NCI-H146 (cell line): ENCODE measurements at regions not wholly inside any gene's neighbourhood (a gene's known extent, or its start where the extent isn't known, plus 50 kb on each side); places are given as distances from the start of the nearest gene placed in this dataset.
"Not testable (repeated sequence)": the region's sequence is repeated elsewhere in the genome, so short reads cannot be mapped to it uniquely, and the experiment has no call there.

ENCODE experiments used
- DNase-seq: peaks from one replicate; lab custom pipeline; 2025; lab: John Stamatoyannopoulos, UW

DNA sequence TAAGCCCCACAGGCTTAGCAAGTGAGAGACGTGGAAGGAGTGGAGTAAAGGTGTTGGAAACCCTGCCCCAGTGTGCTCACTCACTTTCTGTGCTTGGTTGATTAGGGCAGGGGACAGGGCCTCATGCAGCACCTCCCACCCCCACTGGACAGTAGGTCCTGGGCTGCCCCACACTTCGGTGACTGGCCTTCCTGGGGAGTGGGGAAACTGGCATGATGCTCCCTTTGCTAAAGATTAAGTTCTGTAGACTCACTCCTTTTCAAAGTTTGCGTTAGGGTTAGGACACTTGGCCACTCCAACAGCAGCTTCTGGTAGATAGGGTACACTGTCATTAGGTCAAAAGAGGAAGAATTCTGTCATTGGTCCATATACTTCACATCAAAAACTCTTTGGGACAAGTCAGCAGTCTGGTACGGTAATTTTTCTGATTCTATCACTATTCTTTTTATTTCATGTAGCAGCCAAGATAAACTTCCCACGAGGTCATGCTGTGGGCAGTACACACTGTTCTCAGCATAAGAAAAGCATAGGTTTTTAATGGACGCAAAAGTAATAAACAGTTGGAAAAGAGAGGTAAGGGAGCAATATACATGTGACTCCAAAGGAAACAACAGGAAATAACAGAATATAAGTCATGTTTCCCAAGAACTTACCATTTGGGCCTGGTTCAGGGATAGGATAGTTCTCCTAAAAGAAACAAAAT, 106.6 kb upstream of the TERB2 start:
- not testable (repeated sequence) for DNase-seq

DNA sequence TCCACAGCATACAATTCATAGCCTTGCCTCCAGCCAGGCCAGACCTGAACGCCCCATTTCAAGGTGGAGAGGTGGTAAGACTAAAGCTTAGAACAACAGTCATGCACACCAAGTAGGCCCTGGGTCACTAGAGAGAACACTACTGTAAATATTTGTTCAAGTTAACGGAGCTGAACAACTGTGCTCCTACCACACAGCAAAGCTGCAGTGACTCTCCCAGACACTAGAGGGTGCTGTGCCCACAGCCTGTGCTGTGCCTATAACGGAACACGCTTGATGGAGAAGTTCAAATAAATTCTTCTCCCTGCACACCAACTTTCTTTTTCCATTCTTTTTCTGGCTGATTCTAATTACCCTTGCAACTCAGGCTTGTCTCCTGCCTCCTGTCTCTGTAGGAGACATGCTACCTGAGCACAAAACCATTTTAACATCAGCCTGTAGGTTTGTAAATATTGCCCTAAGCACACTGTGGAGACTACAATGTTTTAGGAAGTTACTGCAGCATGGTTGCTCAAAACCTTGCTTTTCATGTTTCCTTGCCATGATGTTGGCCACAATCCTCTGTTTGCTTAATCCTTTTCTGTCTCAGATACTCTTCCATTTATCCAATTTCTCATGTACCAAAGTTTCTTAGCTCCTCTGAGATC, 103.1 kb upstream of the TERB2 start:
- DNase-seq: peak; percentile 63

DNA sequence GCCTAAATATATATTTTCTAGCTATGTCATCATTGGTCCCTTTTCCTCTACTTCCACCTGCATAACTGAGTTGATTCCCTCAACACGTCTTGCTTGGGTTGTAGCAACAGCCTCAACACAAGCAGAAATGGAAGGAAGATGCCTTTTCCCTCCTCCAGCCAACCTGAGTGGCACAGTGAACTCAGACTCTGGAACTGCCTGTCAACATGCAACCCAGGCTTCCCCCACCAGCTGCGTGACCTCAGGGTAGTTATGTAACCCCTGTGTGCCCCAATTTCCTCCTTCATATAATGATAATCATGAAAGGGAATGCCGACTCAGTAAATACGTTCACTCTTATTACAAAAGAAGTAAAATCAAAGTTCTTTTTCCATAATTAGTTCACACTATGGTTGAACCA, 101.8 kb upstream of the TERB2 start:
- DNase-seq: not testable (repeated sequence)

DNA sequence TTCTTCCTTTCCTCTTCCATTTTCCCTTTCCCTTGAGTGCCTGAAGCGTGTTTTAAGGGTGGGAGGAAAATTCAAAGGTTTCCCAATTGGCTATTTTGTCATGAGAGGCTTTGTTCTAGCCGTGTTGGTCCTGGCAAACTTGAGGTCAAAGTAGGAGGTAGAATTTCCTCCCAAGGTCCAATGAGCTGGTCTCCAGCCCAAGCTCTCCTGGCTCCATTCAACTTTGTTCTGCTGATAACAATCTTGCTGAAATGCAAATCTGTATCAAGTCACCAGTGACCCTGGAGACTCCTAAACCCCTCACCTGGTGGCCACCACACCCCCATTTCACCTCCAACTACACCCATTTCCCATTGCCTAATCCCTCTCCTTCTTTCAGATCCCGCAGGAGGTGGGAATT, 100.2 kb upstream of the TERB2 start:
- not testable (repeated sequence) for DNase-seq

DNA sequence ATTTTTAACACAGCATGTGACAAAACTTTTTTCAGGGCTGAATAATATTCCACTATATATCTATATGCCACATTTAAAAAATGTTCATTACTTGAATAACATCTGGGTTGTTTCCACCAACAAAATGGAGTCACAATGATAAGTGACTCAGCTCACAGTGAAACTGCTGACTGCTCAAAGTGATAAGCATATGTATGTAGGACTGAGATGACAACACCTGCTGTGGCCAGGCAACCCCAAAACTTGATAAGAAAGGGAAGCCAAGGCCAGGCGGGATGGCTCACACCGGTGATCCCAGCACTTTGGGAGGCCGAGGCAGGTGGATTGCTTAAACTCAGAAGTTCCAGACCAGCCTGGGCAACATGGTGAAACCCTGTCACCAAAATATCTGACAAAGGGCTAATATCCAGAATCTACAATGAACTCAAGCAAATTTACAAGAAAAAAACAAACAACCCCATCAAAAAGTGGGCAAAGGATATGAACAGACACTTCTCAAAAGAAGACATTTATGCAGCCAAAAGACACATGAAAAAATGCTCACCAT, 99.2 kb upstream of the TERB2 start:
- not testable (repeated sequence) for DNase-seq

DNA sequence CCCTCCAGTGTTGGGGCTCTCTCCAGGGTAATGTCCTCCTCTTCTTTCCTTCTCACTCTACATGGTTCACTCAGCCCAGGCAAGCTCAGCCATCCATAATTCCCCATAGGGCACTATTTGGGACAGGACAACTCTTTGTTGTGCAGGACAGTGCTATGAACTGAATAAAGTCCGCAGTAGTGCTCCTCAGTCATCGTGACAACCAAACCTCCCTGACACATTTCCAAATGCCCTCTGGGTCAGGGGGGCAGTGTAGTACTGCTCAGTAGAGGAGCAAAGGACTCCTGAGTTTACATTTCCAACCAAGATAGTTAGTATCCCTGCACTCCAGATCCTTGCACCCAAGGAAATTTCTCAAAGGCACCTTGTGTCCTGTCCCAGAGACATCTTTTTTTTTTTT, 97.4 kb upstream of the TERB2 start:
- DNase-seq: not testable (repeated sequence)

DNA sequence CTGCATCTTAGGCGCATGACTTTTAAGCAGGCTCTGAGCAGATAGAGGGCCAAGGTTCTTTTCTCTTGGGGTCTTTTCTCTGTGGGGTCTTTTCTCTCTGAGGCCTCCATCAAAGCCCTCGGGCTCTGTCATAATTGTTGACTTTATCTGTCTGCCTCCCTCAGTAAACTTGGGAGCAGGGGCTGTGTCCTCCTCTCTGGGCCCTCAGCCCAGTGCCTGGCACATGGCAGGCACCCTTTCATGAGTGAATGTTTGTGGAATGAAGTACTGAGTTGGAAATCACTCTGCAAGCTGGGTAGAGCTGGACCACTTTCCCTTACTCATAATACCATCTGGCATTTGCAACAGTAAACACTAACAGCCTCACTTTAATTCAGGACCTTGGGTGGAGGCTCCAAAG, 96.3 kb upstream of the TERB2 start:
- not testable (repeated sequence) for DNase-seq

DNA sequence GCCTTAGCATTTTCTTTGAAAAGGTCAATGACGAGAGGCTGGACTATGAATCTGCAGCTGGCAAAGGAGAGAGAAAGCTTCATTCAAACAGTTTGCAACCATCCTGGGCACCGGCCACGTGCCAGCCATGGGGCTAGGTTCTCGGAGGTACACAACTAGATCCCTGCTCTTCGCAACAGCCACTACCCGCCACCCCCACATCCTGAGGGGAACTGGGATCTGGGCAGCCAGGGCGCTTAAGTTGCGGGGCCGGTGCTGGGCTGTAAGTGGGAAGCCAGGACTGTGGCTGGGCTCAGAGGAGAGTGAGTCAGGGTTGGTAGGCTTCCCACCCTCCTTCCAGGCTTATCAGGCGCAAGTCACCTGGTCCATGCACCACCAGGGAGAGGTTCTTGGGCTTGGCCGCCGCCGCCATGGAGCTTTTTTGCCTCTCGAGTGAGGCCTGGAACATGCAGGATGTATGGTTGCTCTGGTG, 95.0 kb upstream of the TERB2 start:
- no peak for DNase-seq

DNA sequence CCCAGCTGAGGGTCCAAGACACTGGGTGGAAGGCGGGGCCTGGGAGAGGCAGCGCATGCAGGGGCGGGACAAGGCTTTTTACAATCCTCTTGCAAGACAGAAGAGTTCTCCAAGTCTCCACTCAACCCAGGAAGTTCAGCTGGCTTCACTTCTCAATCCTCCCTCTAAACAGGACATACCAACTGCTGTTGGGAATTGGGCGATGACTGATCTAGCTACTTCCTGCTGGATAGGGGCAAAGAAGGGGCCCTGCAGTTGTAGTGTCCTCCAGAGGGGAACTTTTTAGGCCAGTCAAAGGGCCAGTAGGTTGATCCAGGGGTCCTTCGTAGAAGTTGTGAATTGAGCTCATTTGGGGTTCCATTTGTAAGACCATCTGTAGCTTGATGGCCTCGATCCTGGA, 94.6 kb upstream of the TERB2 start:
- no peak for DNase-seq

DNA sequence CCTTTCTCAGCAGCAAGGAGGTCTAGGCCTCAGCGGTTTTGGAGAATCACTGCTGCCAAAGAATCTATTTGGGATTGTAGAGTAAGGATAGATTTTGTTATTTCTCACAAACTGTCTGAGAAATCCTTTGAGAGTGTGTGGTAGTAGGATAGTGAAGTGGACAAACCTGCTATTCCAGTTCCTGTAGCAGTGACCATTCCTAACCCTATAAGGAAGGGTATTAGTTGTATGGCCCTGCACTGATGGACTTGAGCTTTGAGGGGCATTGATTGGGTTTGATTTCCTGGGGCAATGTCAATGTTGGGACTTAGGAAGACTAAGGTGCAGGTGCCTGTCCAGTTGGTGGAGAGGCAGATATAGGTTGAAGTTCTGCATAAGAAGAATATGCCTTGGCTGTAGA, 93.6 kb upstream of the TERB2 start:
- not testable (repeated sequence) for DNase-seq

DNA sequence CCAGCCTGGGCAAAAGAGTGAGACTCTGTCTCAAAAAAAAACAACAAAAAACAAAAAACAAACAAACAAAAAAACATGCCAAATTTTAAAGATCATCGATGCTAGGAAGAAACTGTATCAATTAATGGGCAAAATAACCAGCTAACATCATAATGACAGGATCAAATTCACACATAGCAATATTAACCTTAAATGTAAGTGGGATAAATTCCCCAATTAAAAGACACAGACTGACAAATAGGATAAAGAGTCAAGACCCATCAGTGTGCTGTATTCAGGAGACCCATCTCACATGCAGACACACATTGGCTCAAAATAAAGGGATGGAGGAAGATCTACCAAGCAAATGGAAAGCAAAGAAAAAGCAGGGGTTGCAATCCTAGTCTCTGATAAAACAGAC, 88.4 kb upstream of the TERB2 start:
- not testable (repeated sequence) for DNase-seq

DNA sequence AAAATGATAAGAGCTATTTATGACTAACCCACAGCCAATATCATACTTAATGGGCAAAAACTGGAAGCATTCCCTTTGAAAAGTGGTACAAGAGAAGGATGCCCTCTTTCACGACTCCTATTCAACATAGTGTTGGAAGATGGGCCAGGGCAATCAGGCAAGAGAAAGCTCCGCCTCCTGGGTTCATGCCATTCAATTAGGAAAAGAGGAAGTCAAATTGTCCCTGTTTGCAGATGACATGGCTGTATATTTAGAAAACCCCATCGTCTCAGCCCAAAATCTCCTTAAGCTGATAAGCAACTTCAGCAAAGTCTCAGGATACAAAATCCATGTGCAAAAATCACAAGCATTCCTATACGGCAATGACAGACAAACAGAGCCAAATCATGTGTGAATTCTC, 86.4 kb upstream of the TERB2 start:
- DNase-seq: not testable (repeated sequence)

DNA sequence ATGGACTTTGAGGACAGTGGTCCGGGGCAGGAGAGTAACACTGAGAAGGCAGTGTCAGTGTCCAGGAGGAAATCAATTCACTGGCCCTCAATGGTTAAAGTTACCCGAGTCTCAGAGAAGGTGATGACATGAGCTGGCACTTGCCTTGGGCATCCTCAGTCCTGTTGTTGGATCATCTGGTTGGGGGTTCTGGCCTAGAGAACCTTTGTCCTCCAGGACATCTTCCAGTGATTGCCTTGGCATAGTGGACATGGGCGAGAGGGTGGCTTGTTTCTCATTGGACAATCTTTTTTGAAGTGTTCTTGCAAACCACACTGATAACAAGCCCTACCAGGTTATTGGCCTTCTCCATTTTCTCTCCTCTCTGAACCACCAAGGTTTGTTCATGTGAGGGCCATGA, 83.4 kb upstream of the TERB2 start:
- no peak for DNase-seq

DNA sequence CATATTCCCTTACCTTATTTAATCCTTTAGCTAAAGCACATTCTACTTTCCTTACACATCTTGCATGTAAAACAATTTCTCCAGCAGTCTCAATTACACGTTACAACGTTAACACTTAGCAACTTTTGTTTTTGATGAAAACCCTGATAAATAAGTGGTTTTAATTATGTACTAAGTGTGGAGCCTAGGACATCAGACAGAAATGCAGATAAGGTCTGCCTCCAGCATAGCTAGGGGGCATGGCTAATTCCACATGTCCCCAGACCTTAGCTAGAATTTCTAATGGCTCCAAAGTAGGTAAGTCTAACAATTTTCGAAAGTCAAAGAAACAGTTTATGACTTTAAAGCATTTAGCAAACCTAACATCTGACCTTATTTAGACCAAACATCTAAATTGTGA, 77.4 kb upstream of the TERB2 start:
- DNase-seq: no peak

DNA sequence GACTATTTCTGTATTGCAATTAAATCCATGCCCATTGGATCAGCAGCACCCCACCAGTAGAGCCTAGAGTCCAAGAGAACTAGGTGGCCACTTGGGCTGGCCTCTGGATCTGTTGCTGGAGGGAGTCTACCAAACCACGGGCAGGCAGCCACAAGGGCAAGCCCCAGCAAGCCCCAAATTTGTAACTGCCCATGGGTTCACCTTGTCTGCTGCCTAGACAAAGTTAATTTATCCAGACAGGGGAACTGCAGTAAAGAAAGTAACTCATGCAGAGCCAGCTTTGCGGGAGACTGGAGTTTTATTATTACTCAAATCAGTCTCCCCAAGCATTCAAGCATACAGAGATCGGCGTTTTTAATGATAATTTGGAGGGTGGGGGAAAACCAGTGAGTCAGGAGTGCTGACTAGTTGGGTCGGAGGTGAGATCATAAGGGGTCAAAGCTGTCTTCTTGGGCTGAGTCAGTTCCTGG, 74.0 kb upstream of the TERB2 start:
- no peak for DNase-seq

DNA sequence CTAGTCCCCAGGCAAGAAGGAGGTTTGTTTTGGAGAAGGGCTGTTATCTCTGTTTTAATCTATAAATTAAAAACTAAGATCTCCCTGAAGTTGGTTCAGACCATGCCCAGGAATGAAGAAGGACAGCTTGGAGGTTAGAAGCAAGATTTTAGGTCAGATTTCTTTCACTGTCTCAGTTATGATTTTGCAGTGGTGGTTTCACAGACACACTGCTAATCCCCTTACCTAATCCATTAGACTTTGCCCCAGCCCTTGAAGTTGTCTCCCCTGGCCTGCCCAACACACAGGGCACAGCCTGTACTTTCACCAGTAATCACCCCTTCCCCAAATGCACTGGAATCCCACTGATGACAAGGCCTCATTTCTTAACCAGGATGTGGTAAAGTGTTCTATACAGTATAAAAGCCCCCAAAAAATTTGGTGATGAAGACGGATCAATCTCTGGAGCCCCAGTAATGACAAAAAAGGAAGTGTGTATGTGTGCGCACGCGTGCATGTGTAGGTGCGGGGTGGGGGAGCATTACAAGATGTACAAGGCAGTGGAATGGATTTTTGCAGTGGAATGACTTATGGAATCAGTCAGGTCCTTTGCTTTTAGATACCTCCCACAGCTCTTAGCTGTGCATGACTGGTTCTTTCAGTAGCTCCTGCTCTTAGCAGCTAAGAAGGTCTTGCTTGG, 73.1 kb upstream of the TERB2 start:
- no peak for DNase-seq

DNA sequence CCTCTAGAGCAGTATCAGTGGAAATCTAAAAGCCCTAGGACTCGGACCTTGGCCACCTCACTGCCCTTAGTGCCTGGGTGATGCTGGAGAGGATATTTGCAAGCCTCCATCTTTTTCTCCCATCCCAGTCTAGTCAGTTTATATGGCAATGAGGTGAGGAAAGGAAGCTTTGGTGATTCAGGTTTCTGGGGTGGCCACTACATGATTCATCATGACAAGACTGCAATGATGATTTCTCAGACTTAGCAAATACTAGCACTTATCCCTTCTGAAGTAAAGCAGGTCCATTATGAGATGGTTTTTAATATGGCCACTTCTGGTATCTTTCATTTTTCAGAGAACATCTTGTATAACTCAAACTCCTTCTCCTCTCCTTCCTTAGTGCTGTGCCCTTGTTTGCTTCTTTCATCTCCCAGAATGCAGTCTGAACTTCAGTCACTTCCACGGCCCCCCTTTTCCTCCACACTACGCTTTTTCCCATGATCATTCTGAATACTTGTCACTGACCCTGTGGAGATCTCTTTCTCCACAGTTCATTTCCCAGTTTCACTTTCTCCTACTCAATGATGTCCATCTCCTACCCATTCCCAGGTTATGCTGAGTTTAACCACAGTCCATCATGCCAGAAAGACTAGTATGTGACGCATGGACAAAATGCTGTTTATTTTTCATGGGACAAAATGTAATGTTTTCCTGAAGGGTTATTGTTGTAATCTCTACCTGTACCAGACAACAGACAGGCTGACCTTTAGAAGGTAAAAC, 57.4 kb upstream of the TERB2 start:
- not testable (repeated sequence) for DNase-seq

DNA sequence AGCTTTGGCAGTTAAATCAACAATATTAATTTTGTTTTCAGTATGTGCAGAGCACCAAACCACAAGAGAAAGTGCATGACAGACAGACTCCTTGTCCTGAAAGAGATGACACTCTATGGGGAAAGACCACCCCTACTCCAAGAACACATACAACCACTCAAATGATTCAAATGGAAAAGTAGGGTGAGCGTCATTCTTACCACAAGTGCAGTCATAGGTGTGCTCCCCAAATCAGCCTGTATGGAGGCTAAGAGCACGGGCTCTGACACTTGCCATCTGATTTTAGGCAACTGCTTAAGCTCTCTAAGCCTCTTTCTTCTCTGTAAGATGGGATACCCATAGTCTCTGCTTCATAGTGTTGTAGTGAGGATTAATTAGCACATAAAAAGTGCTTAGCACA, 56.7 kb upstream of the TERB2 start:
- not testable (repeated sequence) for DNase-seq

DNA sequence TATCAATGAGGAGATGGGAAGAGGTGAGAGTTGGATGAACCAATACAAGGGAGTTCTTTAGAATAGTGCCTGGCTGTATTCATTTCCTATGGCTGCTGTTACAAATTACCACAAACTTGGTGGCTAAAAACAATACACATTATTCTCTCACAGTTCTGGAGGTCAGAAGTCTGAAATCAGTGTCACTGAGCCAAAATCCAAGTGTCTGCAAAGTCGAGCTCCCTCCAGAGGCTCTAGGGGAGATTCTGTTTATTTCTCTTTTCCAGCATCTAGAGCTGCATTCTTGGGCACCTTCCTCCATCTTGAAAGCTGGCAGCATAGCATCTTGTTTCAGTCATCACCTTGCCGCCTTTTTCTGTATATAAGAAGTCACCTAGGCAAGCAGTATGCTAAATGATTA, 55.7 kb upstream of the TERB2 start:
- not testable (repeated sequence) for DNase-seq

DNA sequence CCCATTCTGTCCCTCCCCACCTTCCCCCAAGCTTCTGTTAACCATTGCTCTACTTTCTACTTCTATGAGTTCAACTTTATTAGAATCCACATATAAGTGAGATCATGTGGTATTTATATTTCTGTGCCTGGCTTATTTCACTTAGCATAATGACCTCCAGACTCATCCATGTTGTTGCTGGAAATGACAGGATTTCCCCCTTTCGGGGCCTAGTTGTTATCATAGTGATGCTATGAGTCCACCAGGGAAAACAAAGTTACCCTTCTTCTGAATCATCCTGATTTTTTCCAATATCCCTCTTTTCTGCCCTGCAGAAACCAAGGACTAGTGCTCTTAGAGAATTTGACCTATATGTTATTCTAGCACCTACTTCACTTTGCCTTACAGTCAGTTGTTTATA, 53.2 kb upstream of the TERB2 start:
- not testable (repeated sequence) for DNase-seq

DNA sequence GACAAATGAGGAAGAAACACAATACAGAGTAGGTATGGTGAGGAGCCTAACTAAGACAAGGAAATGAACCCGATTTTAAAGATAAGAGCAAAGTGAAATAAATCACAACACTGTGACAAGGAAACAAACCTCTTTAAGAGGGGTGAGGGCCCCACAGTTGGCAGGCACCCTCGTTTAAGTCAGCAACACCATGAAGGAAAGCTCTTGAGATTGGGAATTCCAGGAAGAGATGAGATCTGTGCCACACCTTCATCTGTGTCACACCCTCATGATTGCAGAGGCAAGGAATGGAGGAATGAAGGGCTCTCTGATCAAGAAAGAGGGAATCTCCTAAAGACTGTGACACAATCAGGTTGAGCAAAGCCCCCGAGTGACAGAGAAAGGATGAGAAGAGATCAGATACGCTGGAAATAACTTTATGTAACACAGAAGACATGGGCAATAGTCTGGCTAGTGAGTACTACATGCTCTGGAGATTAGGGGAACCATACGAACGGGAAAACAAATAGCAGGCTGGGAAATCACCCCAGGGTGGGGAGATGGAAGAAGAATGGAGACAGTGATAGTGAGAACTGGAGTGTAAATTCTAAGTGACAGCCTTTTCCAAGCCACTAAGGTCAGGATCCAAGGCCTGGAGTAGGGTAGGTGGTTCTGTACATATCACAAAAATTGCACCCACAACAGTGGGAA, 51.7 kb upstream of the TERB2 start:
- not testable (repeated sequence) for DNase-seq
